ENCODE measurements at regions not wholly inside any gene's neighbourhood (a gene's known extent, or its start where the extent isn't known, plus 50 kb on each side); places are given as distances from the start of the nearest gene placed in this dataset.

- Histone ChIP-seq H3K9me3 (ENCODE audit: control insufficient read depth in 1 of 2, low read length in 2 of 2) (no peaks in the 10 kb centered on the region), H3K4me3 (ENCODE audit: low read length in 2 of 2) (no peak overlapping the region), H3K4me1 (ENCODE audit: insufficient read depth, low read length) (no peaks in the 10 kb centered on the region), H3K36me3 (ENCODE audit: insufficient read depth, low read length) (no peaks in the 10 kb centered on the region), H3K27ac (ENCODE audit: low read depth, low read length) (no peak overlapping the region), H3K27me3 (ENCODE audit: insufficient read depth, low read length) (no peaks in the 10 kb centered on the region)
- ChIA-PET POLR2A (ENCODE audit: partially characterized antibody) (no interaction called here), CTCF (ENCODE audit: partially characterized antibody) (interaction anchor here (1.0 to 1.6 kb wide), 3 partner anchors 9 to 13 kb away, joined by 3 to 6 read pairs (median 3); no protein-coding TSS in a partner anchor)
- H3K27ac Mint-ChIP-seq, result no peak overlapping the region
- intact Hi-C loops (cut with micrococcal nuclease), result no loop called here
- peaks cover 0 to 3% (median 0%) of the 10 kb centered on the region in 4 donors for H3K4me1 Mint-ChIP-seq
- no peaks in the 10 kb centered on the region for H3K36me3 Mint-ChIP-seq
- no peak for DNase-seq
- H3K27me3 Mint-ChIP-seq, result peaks cover 2 to 3% of the 10 kb centered on the region in 2 donors
- H3K9me3 Mint-ChIP-seq, result no peaks in the 10 kb centered on the region
- no peak overlapping the region for H3K4me3 Mint-ChIP-seq
Observed at GRCh38 chr4:35933901-35934300, 310.4 kb downstream of the ARAP2 start.

GRCh38 chr4:35934320-35934981 lies 309.9 kb downstream of the ARAP2 start:
- no peaks in the 10 kb centered on the region for H3K36me3 ChIP-seq (ENCODE audit: insufficient read depth, low read length)
- Mint-ChIP-seq H3K27ac (no peak overlapping the region), H3K36me3 (no peaks in the 10 kb centered on the region), H3K4me1 (peaks cover 0 to 3% (median 0%) of the 10 kb centered on the region in 4 donors), H3K27me3 (peaks cover 0 to 2% of the 10 kb centered on the region in 2 donors), H3K9me3 (no peaks in the 10 kb centered on the region), H3K4me3 (no peak overlapping the region)
- ChIA-PET CTCF (ENCODE audit: partially characterized antibody) (interaction anchor here (1.0 to 1.6 kb wide), 3 partner anchors 10 to 14 kb away, joined by 3 to 6 read pairs (median 3); no protein-coding TSS in a partner anchor), POLR2A (ENCODE audit: partially characterized antibody) (no interaction called here)
- H3K4me3 ChIP-seq (ENCODE audit: low read length in 2 of 2), result no peak overlapping the region
- intact Hi-C loops (cut with micrococcal nuclease), result no loop called here
- peak in 2 of 5 donors; percentile 5 to 6 for DNase-seq
- no peak overlapping the region for H3K27ac ChIP-seq (ENCODE audit: low read depth, low read length)
- no peaks in the 10 kb centered on the region for H3K27me3 ChIP-seq (ENCODE audit: insufficient read depth, low read length)
- no peaks in the 10 kb centered on the region for H3K9me3 ChIP-seq (ENCODE audit: control insufficient read depth in 1 of 2, low read length in 2 of 2)
- H3K4me1 ChIP-seq (ENCODE audit: insufficient read depth, low read length), result no peaks in the 10 kb centered on the region

- H3K4me1 Mint-ChIP-seq, result peaks cover 0 to 3% (median 0%) of the 10 kb centered on the region in 4 donors
- intact Hi-C loops (cut with micrococcal nuclease), result no loop called here
Observed at GRCh38 chr4:35938936-35939335, 305.4 kb downstream of the ARAP2 start.

GRCh38 chr4:35939751-35940150 lies 304.6 kb downstream of the ARAP2 start:
- H3K9me3 Mint-ChIP-seq, result no peaks in the 10 kb centered on the region
- Histone ChIP-seq H3K4me3 (ENCODE audit: low read length in 2 of 2) (no peak overlapping the region), H3K27ac (ENCODE audit: low read depth, low read length) (no peak overlapping the region), H3K36me3 (ENCODE audit: insufficient read depth, low read length) (no peaks in the 10 kb centered on the region), H3K27me3 (ENCODE audit: insufficient read depth, low read length) (no peaks in the 10 kb centered on the region), H3K4me1 (ENCODE audit: insufficient read depth, low read length) (no peaks in the 10 kb centered on the region), H3K9me3 (ENCODE audit: control insufficient read depth in 1 of 2, low read length in 2 of 2) (no peaks in the 10 kb centered on the region)
- H3K27ac Mint-ChIP-seq, result no peak overlapping the region
- no peaks in the 10 kb centered on the region for H3K36me3 Mint-ChIP-seq
- H3K27me3 Mint-ChIP-seq, result peaks cover 0 to 1% of the 10 kb centered on the region in 2 donors
- CTCF ChIA-PET (ENCODE audit: partially characterized antibody), result no interaction called here
- no peak overlapping the region for H3K4me3 Mint-ChIP-seq
- intact Hi-C loops (cut with micrococcal nuclease), result no loop called here
- POLR2A ChIA-PET (ENCODE audit: partially characterized antibody), result no interaction called here
- DNase-seq, result no peak
- peaks cover 0 to 3% (median 0%) of the 10 kb centered on the region in 4 donors for H3K4me1 Mint-ChIP-seq

More at GRCh38 chr4:35938936-35939335, 305.4 kb downstream of the ARAP2 start:
- H3K9me3 ChIP-seq (ENCODE audit: control insufficient read depth in 1 of 2, low read length in 2 of 2), result no peaks in the 10 kb centered on the region
- H3K27me3 ChIP-seq (ENCODE audit: insufficient read depth, low read length), result no peaks in the 10 kb centered on the region
- no peak overlapping the region for H3K27ac ChIP-seq (ENCODE audit: low read depth, low read length)
- H3K27me3 Mint-ChIP-seq, result peaks cover 0 to 2% of the 10 kb centered on the region in 2 donors
- POLR2A ChIA-PET (ENCODE audit: partially characterized antibody), result no interaction called here
- no peaks in the 10 kb centered on the region for H3K9me3 Mint-ChIP-seq
- H3K27ac Mint-ChIP-seq, result no peak overlapping the region
- H3K4me1 ChIP-seq (ENCODE audit: insufficient read depth, low read length), result no peaks in the 10 kb centered on the region
- no peaks in the 10 kb centered on the region for H3K36me3 ChIP-seq (ENCODE audit: insufficient read depth, low read length)
- CTCF ChIA-PET (ENCODE audit: partially characterized antibody), result no interaction called here
- no peak overlapping the region for H3K4me3 Mint-ChIP-seq
- no peaks in the 10 kb centered on the region for H3K36me3 Mint-ChIP-seq
- DNase-seq, result no peak
- H3K4me3 ChIP-seq (ENCODE audit: low read length in 2 of 2), result no peak overlapping the region

- ChIA-PET CTCF (ENCODE audit: partially characterized antibody) (no interaction called here), POLR2A (ENCODE audit: partially characterized antibody) (no interaction called here)
- Mint-ChIP-seq H3K4me3 (no peak overlapping the region), H3K27ac (no peak overlapping the region), H3K4me1 (no peaks in the 10 kb centered on the region), H3K36me3 (no peaks in the 10 kb centered on the region), H3K9me3 (peaks cover 0 to 3% (median 0%) of the 10 kb centered on the region in 8 donors), H3K27me3 (peaks cover 0 to 1% of the 10 kb centered on the region in 2 donors)
- intact Hi-C loops (cut with micrococcal nuclease), result no loop called here
- no peaks in the 10 kb centered on the region for H3K36me3 ChIP-seq (ENCODE audit: insufficient read depth, low read length)
- DNase-seq, result no peak
- H3K4me1 ChIP-seq (ENCODE audit: insufficient read depth, low read length), result no peaks in the 10 kb centered on the region
- no peak overlapping the region for H3K27ac ChIP-seq (ENCODE audit: low read depth, low read length)
- H3K9me3 ChIP-seq (ENCODE audit: control insufficient read depth in 1 of 2, low read length in 2 of 2), result no peaks in the 10 kb centered on the region
- H3K27me3 ChIP-seq (ENCODE audit: insufficient read depth, low read length), result no peaks in the 10 kb centered on the region
- no peak overlapping the region for H3K4me3 ChIP-seq (ENCODE audit: low read length in 2 of 2)
Observed at GRCh38 chr4:35942092-35942491, 302.2 kb downstream of the ARAP2 start.

- H3K4me1 ChIP-seq (ENCODE audit: insufficient read depth, low read length), result no peaks in the 10 kb centered on the region
- intact Hi-C loops (cut with micrococcal nuclease), result no loop called here
- CTCF ChIA-PET (ENCODE audit: partially characterized antibody), result no interaction called here
- Mint-ChIP-seq H3K27ac (no peak overlapping the region), H3K27me3 (peaks cover 0 to 1% of the 10 kb centered on the region in 2 donors), H3K9me3 (peaks cover 0 to 6% (median 0%) of the 10 kb centered on the region in 8 donors), H3K36me3 (no peaks in the 10 kb centered on the region), H3K4me1 (no peaks in the 10 kb centered on the region), H3K4me3 (no peak overlapping the region)
- no peaks in the 10 kb centered on the region for H3K36me3 ChIP-seq (ENCODE audit: insufficient read depth, low read length)
- H3K27ac ChIP-seq (ENCODE audit: low read depth, low read length), result no peak overlapping the region
- no peak for DNase-seq
- H3K27me3 ChIP-seq (ENCODE audit: insufficient read depth, low read length), result no peaks in the 10 kb centered on the region
- H3K4me3 ChIP-seq (ENCODE audit: low read length in 2 of 2), result no peak overlapping the region
- POLR2A ChIA-PET (ENCODE audit: partially characterized antibody), result no interaction called here
- no peaks in the 10 kb centered on the region for H3K9me3 ChIP-seq (ENCODE audit: control insufficient read depth in 1 of 2, low read length in 2 of 2)
Observed at GRCh38 chr4:35943606-35944005, 300.7 kb downstream of the ARAP2 start.

GRCh38 chr4:35948171-35948570 lies 296.1 kb downstream of the ARAP2 start:
- Mint-ChIP-seq H3K36me3 (no peaks in the 10 kb centered on the region), H3K27ac (no peak overlapping the region), H3K4me3 (no peak overlapping the region), H3K4me1 (no peaks in the 10 kb centered on the region), H3K9me3 (peaks cover 0 to 33% (median 9%) of the 10 kb centered on the region in 8 donors), H3K27me3 (peaks cover 0 to 2% of the 10 kb centered on the region in 2 donors)
- no peaks in the 10 kb centered on the region for H3K4me1 ChIP-seq (ENCODE audit: insufficient read depth, low read length)
- H3K27ac ChIP-seq (ENCODE audit: low read depth, low read length), result no peak overlapping the region
- ChIA-PET POLR2A (ENCODE audit: partially characterized antibody) (no interaction called here), CTCF (ENCODE audit: partially characterized antibody) (no interaction called here)
- no peak for DNase-seq
- H3K4me3 ChIP-seq (ENCODE audit: low read length in 2 of 2), result no peak overlapping the region
- no peaks in the 10 kb centered on the region for H3K9me3 ChIP-seq (ENCODE audit: control insufficient read depth in 1 of 2, low read length in 2 of 2)
- intact Hi-C loops (cut with micrococcal nuclease), result no loop called here
- H3K27me3 ChIP-seq (ENCODE audit: insufficient read depth, low read length), result no peaks in the 10 kb centered on the region
- H3K36me3 ChIP-seq (ENCODE audit: insufficient read depth, low read length), result no peaks in the 10 kb centered on the region
